GM18508 (cell line): ENCODE measurements at regions not wholly inside any gene's neighbourhood (a gene's known extent, or its start where the extent isn't known, plus 50 kb on each side); places are given as distances from the start of the nearest gene placed in this dataset.

Experiments
- ATAC-seq: cut with Tn5 transposase; IDR thresholded peaks from one replicate; pipeline ENCODE4 v1.9.1; 2021; ENCODE audit warnings: moderate number of reproducible peaks; ENCODE audit not compliant: insufficient read depth, unreplicated experiment

DNA sequence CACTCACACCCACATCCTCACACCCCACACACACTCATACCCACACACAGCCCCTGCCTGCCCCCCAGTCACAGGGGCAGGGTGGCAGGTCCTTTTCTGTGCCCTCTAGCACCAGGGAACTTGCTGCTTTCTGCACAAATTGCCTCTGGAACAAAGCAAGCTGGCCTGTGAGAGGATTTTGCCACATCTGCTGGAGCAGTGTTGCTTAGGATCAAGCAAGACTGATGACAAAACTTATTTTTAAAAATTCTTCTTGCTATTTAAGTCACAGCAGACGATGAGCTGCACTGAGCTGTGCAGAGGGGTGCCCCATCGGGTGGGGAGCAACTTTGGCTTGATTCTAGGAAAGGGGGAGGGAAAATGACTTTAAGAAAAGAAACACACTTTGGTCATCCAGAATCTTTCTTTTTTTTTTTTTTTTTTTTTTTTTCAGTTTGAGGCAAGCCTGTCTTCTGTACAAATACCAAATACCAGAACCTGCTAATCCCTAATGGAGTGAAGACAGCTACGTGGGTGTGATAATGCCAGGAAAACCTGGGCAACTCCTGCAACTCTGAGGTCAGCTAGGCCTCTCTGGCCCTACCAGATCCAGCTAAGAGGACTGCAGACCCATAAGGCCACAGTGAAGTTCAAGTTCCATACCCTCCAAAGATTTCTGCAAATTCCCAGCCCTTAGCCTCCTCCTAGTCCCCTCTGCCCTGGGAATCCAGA lies 195.3 kb downstream of the ABHD5 start:
- ATAC-seq = no peak

DNA sequence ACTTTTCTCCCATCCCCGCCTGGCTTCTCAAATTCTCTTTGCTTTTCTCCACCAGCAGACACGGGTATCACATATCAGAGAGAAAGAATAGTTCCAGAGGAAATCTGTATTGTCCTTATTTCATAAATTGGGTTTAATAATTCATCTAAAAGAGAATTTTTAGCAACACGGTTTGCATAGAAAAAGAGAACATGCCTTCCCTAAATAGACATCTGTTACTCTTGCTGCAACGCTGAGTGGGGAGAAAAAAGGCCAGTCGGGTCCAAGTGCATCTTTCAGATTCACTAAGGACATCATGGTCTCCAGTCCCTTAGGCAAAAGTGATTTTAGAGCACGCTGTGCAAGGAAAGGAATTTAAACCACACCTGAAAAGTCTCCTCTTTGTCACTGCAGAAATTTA lies 201.3 kb downstream of the ABHD5 start:
- no peak for ATAC-seq

DNA sequence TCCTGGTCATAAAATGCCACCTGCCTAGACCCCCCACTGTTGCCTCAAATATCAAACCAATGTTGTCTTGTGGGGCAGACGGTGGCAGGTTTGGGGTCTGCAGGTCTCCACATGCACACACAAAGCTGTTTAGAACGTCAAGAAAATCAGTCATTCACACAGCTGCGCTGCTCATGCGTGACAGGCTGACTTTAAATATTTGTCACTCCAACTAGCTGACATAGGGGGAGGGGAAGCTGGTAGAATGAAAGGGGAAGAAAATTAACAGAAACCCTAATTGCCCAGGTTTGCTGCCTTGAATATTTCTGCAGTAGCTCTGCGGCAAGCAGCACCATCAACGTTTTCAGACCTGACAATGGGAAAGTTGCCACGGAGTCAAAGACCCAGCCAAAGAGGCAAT lies 201.8 kb downstream of the ABHD5 start:
- no peak for ATAC-seq

DNA sequence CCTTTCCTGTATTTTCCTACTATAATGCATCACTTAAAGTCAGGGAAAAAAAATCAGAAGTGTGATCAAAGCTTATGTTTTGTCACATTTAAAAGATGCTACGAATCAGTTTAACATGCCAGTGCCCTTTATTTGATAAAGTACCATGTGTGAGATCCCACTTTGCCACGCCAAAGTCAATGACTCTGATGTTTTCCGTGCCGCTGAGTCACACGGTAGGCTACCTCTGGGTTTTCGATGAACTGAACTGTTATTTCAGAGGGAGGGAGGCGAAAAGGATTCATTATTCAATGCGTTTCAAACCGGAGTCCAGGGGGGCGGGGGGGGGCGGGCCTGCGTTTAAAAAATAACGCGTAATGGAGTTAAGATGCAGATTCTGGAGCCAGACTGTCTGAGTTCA lies 203.0 kb downstream of the ABHD5 start:
- no peak for ATAC-seq

DNA sequence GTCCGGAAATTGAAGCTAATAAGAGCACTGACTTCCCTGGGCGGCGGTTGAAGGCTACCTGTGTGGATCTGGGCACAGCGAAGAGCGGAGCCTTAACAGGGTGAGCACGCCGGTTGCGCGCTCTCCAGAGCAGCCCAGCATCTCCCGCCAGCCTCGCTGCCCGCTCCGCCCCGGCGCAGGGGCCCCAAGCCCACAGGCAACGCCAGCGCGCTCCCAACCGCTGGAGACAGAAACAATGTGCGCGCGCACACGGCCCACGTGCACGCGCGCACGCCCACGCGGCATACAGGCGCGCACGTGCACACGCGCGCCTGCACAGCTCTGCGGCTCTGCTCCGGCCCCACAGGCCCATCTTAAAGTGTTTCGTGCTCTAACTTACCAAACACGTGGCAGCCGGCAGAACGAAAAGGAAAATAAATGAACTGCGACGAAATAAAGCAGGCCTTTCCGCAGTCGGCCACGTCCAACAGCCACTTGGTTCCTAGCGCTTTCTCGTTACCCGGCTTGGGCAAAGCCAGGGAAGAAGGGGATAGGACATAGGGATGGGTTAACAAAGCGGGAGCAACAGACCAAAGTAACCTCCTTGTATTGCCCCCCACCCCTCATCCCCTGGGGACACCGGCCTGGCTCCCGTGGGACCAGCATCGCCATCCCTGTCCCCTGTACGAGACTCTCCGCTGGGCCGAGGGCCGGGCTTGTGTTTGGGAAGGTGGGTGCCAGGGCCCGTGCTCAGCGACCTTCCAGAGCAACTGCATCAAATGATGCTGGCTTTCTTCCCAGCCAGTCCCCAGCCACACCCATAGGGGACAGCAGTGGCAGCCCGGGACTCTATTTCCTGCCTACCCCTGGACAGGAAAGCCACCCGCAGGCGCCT lies 203.7 kb downstream of the ABHD5 start:
- no peak for ATAC-seq

DNA sequence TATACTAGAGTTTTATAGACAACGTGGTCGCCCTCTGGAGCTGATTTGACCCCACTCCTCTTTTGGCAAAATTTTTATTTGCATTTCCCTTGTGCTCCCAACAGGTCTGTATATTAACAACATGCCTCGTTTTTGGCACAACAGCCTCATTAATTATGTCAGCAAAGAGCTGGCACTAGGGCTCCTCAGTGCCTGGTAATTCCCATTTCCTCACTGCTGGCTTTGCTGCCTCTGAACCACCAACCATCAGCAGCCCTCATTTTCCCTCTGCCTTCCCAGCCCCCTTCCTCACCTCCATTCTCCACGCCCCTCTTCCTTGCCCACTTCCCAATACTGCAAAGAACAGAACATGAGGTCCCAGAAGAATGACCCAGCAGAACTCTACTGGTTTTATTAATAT lies 204.8 kb downstream of the ABHD5 start:
- ATAC-seq = no peak

DNA sequence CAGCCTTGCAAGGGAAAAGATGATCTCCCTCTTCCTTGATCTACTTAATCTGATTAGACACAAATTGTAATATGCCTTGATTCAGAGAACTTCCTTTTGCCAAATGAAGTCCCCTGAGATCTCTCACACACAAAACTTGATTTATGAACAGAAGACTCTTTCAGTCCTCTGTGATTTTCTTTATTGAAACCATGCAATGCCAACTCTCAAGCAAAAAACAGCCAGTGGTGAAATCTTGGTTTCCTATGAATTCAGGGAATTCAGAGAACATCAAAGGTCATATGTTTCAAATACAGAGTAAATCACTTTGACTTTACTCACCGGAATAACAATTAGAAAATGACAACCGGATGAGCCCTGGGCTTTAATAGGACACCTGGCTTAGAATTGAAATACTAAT lies 211.7 kb downstream of the ABHD5 start:
- no peak for ATAC-seq

DNA sequence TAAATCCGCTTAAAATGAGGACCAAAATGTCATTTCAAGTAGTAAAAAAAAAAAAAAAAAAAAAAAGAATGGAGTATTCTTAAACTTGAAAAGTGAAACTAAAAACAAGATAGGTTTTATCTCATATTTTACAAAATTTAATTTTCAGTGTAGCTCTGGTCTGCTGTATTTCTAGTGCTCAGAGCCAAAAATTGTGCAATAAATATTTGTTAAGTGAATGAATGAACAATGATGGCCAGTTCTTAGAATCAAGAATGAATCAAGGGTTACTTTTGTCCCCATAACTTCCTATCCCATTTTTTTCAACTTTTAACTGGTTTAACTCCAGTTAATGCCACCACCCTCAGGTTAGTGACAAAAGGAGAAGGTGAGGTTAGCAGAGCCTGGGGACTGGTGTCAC lies 214.4 kb downstream of the ABHD5 start:
- ATAC-seq = no peak

DNA sequence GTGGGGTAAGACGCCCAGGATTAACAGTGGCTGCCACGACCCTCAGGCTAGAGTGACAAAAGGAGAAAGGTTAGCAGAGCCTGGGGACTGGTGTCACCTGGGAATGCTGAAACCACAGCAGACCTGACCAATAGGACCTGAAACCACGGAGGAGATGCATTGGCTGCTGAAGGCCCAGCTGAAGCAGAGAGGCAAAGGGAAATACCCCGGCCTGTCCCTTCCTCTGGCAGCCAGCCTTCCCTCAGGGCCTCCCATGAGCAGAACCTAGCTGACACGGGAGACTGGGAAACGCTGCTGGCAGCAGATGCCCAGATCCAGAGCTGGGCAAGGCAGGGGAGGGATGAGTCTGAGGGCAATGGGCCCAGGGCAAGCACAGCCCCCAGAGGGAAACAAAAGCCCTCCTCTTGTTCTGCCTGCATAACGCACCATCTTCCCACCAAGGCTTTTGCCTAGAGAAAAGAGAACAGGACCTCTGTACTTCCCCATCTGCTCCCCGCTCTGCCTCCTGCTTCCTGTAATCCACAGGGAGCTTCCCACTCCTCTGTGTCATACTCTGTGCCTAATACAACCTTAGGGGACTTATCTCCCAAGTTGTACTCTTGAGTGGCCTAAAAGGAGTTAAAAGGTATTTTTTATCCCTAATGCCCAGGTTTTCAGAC lies 216.2 kb downstream of the ABHD5 start:
- ATAC-seq = peak; percentile 34

DNA sequence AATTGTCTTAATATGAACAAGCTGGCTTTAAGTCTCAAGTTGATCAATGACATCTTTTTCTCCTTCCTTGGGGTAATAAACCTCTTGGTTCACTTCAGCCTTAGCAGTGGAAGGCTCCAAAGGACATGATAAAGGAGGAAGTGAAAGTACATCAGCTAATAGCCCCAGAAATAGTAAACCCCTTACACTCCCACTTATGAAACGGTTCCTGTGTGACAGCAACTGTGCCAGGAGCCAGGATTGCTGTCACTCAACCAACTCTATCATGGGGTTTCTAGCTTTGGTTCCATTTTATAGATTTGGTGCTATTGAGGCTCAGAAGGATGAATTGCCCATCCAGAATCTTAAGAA lies 216.7 kb downstream of the ABHD5 start:
- peak; percentile 86 for ATAC-seq

DNA sequence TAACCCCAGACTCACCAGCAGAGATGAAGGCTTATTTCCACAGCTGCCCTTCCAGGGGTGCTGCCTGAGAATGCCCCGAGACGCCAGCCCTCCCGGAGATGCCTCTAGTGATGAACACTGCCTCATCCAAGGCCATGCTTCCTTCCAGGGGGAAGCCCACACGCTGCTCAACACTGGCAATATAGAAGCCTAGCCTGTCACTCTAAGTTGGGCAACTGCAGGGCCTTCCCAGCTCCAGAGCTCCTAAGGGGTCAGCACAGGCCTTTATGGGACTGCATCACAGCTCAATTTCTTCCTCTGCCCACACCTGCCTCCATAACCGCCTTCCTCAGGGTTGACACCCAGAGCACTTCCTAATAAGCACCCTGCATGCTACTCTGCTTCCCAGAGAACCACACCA lies 217.7 kb downstream of the ABHD5 start:
- ATAC-seq = no peak

DNA sequence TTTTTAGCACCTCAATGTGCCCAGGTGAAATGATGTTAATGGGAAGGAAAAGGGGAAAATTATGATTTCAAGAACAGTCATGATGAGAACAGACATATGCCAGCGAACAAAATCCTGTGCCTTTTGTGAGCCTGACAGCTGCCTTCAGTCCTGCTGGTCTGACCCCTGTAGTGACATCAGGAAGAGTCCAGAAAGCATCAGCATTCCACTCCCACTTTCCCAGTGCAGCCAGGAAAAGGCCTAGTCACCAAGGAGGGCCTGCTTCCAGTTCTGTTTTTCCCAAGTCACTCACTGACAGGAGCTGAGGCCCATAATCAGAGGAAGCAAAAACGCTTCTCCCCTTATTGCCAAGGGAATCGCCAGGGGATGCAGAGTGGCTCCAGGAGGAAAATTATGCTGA lies 218.4 kb downstream of the ABHD5 start:
- ATAC-seq = no peak

DNA sequence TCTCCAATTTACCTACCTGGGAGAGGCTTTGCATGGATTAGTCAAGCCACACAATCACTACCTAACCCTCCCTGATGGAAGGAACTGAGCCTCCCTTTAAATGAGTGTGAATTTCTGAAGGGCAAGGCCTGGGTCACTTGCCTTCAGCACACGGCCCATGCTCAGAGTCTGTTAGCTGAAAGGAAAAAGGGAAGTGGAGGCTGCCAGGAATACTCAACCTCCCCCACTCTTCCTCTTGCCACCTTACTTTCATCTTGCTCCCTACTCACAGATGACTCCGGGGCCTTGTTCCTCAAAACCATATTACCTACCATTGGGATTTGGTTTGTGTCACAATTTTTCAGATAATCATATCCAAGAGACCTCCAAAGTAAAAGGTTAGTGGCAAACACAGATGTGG lies 220.0 kb downstream of the ABHD5 start:
- ATAC-seq = no peak

DNA sequence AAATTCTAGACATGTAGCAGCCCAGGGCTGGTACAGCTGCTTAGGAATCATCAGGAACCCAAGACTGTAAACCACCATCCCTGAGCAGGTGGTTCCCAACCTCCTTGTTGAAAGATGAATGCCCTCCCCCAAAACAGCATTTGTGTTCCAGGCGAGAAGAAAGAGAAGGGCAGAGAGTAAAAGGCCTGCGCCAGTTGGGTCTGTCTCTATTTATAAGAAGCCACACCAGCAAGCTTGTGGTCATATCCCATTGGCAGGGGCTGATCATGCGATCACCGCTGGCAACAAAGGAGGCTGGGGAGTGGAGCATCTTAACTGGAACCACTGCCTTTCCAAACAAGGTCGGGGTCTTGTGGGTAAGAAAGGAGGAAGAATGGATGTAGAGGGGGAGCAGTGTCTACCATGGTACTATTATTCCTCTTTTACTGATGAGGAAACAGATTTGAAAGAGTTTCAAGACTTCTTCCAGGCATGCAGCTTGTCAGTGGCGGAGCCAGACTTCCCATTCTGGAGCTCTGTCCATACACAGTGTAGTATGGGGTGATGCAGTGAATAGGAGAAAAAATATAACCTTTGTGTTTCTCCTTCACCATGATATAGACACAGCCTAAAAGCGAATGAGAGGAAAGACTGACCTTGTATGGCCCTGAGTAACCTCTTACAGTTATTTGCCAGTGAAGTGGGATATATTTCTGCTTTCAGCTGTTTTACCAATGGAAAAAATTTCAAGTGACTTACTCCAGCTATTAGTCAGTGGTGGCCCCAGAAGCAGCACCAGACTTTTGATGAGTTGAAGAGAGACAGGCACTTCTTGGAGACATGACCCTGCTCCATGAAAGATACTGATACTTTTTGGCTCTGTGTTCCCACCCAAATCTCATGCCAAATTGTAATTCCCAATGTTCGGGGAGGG lies 222.6 kb downstream of the ABHD5 start:
- no peak for ATAC-seq

DNA sequence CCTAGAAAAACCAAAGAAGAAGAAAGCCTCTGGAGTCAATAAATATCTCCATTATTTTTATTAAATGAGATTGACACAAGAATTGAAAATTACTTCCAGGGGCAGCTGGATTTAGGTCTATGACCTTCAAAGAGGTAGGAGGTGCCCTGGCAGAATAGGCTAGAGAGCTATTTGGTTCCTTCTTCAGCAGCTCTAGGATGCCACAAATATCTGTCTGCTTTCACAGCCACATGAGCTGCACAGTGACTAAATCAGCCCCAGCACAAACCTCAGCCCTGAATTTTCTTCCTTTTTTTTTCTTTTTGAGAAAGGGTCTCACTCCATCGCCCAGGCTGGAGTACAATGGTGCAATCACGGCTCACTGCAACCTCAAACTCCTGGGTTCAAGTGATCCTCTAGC lies 223.5 kb downstream of the ABHD5 start:
- ATAC-seq = no peak

DNA sequence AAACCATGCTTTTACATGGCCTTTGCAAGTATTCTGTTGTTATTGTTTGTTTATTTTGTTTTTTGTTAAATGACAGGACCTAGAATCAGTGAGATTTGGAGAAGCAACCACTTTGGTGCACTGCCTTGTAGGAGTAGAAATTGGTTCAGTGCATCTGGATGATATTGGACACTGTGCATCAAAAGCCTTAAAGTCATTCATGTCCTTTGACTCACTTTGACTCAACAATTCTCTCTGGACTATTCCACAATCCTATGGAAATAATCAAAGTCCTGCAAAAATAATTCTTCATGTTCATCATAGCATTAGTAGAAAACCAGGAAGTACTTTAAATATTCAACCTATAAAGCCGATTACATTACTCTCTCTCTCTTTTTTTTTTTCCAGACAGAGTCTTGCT lies 224.8 kb downstream of the ABHD5 start:
- ATAC-seq = no peak

DNA sequence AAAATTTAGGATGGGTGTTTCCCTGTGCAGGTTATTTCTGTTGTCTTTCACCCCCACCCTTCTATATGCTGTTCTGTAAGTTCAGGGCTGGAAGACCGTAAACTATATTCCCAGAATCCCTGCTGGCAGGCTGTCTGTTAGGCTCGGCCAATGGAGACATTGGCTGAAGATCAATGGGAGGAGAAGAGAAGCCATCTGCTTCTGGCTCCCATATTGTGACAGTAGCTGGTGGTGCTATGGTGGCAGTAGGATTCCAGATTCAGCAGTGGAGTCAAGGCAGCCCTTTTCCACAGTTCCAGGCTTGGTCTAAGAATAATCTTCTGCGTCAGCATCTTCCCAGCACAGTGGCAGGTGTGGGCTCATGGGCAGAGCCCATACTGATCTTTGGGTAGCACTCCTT lies 226.6 kb downstream of the ABHD5 start:
- no peak for ATAC-seq

DNA sequence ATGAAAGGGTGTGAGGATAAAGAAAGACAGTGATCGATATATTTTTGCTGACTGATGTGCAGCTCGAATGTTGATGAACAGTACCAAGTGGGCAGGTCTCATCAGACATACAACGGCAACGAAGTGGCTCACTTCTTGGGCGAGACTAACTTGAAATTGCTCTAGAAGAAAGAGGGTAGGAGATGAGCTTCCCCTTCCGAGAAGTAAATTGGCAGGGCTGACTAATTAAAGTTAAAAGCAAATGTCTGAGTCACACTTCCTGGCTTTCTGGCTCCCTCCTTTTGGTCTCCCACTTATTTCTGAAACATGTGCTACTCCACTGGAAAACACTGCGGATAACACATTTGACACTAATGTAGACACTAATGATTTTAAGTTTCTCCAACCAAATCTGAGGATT lies 228.3 kb downstream of the ABHD5 start:
- no peak for ATAC-seq

DNA sequence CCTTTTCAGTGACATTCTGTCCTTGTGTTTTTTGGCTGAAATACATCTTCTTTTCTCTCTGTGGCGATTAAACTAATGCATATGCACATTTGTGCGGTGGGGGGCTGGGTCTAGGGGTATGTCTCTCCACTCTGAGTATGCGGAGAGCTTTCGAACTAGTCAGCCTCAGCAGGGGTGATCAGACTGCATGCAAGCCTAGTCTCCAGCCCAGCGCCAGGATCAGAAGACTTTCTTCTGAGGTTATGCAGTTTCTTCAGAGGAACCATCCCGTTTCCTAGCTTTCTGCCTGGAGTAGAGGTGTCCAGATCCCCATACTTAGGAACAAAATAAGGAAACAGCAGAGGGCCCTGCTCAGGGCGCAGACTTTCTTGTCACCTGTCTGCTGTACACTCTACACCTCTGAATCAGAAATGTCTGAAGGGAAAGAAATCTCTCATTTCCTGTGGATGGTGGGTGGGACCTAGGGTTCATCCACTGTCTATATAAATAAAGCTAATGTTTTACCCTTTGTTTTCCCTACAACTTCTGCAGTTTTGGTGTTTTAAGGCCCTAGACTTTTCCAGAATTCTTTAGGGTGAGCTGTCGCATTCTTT lies 230.4 kb downstream of the ABHD5 start:
- ATAC-seq = no peak

DNA sequence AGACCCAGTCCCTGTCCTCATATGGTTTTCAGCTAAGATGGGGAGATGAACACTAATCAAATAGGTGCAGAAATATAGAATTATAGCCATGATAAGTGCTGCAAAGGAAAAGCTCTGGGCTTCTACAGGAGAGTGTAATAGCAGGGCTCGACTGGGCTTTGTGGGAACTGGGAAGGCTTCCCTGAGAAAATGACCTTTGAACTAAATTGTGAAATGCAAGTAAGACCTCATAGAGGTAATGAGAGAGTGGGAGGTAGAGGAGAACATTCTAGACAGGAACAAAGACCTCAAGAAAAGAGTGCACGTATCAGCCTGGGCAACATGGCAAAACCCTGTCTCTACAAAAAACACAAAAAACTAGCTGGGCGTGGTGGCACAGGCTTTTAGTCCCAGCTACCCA lies 231.6 kb downstream of the ABHD5 start:
- no peak for ATAC-seq
